HCT116 (cell line): ENCODE measurements at regions not wholly inside any gene's neighbourhood (a gene's known extent, or its start where the extent isn't known, plus 50 kb on each side); places are given as distances from the start of the nearest gene placed in this dataset.

ENCODE experiments used
- ATAC-seq: fragments of 200-7000 bp; cut with Tn5 transposase; 2 replicates; pipeline ENCODE4 v1.9.1; 2020; ENCODE audit warnings: mild to moderate bottlenecking, moderate library complexity
- BruUV-seq: library from RNA; stranded (reverse); fragments of 400-500 nt; replicated peaks from 2 replicates; lab custom pipeline; 2021; lab: Mats Ljungman, UMichigan
- CTCF ChIA-PET: fragments of 300-600 bp; sonication (Branson Sonifier 250); formaldehyde crosslinking; loops from one replicate; lab custom pipeline; 2021; ENCODE audit warnings: antibody characterized with exemption; lab: Charles Lee
- POLR2A ChIA-PET: fragments of 300-600, 350-600 bp; sonication (Branson Sonifier 250); formaldehyde crosslinking; loops from one replicate; lab custom pipeline; 2021; ENCODE audit warnings: antibody characterized with exemption; lab: Charles Lee
- RAD21 ChIA-PET, 2 experiments: fragments of 300-600 bp; sonication (Branson Sonifier 250); formaldehyde crosslinking; loops; one replicate each; lab custom pipeline; 2023; ENCODE audit warnings: low total read pairs in 2 of 2; ENCODE audit not compliant: uncharacterized antibody in 2 of 2, unreplicated experiment in 2 of 2, low non-redundant PET in 1 of 2; lab: Charles Lee
- DNase-seq: peaks from one replicate; pipeline ENCODE4 v3.0.0-alpha.2; 2010; ENCODE audit warnings: low read depth, low spot score
- H2AFZ ChIP-seq: fragments of 200-600 bp; shearing (Covaris generic), sonication (generic); 2 replicates; pipeline ENCODE4 v1.6.1; 2017; ENCODE audit warnings: low read depth, mixed run types, mixed read lengths, antibody characterized with exemption, low read length; ENCODE audit not compliant: poor library complexity, severe bottlenecking
- H3K27ac ChIP-seq: 2 replicates; pipeline ENCODE4 v1.5.1; 2012; ENCODE audit warnings: low read depth, low read length
- H3K27me3 ChIP-seq: fragments of 200-600 bp; sonication (generic); 2 replicates; pipeline ENCODE4 v1.6.1; 2016; ENCODE audit warnings: mixed run types, low read length, mixed read lengths; ENCODE audit not compliant: insufficient read depth
- H3K36me3 ChIP-seq, 2 experiments: fragments of 200-500 bp in 1 of 2; fragments of 200-600 bp in 1 of 2; sonication (Bioruptor generic) in 1 of 2; sonication (generic) in 1 of 2; 2 replicates each; pipeline versions ENCODE4 v1.5.1 to v1.6.1; 2014 to 2016; ENCODE audit warnings: low read length in 2 of 2, inconsistent platforms in 1 of 2, mixed read lengths in 1 of 2, mixed run types in 1 of 2; ENCODE audit not compliant: insufficient read depth in 2 of 2, control insufficient read depth in 1 of 2
- H3K4me1 ChIP-seq, 2 experiments: fragments of 200-600 bp in 1 of 2; sonication (generic) in 1 of 2; 2 replicates each; pipeline versions ENCODE4 v1.5.1 to v1.6.1; 2012 to 2017; ENCODE audit warnings: low read length in 2 of 2, inconsistent platforms in 1 of 2, mild to moderate bottlenecking in 1 of 2, mixed read lengths in 1 of 2, mixed run types in 1 of 2, moderate library complexity in 1 of 2; ENCODE audit not compliant: insufficient read depth in 2 of 2, control insufficient read depth in 1 of 2
- H3K4me2 ChIP-seq: fragments of 200-600 bp; sonication (generic); 2 replicates; pipeline ENCODE4 v1.6.1; 2017; ENCODE audit warnings: mixed run types, low read length, mixed read lengths
- H3K4me3 ChIP-seq, 2 experiments: fragments of 200-600 bp in 1 of 2; sonication (generic) in 1 of 2; replicated peaks in 1 of 2; 2 replicates each; pipeline ENCODE4 v1.5.1; 2011 to 2016; ENCODE audit warnings: low read length in 2 of 2, control low read depth in 1 of 2, low read depth in 1 of 2, mild to moderate bottlenecking in 1 of 2, mixed read lengths in 1 of 2, mixed run types in 1 of 2
- H3K79me2 ChIP-seq: fragments of 200-600 bp; sonication (generic); 2 replicates; pipeline ENCODE4 v1.6.1; 2017; ENCODE audit warnings: mild to moderate bottlenecking, mixed run types, low read length, moderate library complexity, mixed read lengths; ENCODE audit not compliant: insufficient read depth
- H3K9ac ChIP-seq: fragments of 200-600 bp; sonication (generic); 2 replicates; pipeline ENCODE4 v1.6.1; 2016; ENCODE audit warnings: low read length, mixed read lengths
- H3K9me2 ChIP-seq: fragments of 200-600 bp; sonication (generic), shearing (Covaris generic); 2 replicates; pipeline ENCODE4 v1.6.1; 2017; ENCODE audit warnings: mixed run types, mild to moderate bottlenecking, moderate library complexity; ENCODE audit not compliant: insufficient read depth
- H3K9me3 ChIP-seq, 2 experiments: fragments of 200-500 bp in 1 of 2; fragments of 200-600 bp in 1 of 2; sonication (Bioruptor generic) in 1 of 2; sonication (generic) in 1 of 2; 2 replicates each; pipeline ENCODE4 v1.6.1; 2014 to 2017; ENCODE audit warnings: low read length in 2 of 2, mixed read lengths in 2 of 2, inconsistent platforms in 1 of 2, low read depth in 1 of 2, mild to moderate bottlenecking in 1 of 2, mixed run types in 1 of 2, moderate library complexity in 1 of 2; ENCODE audit not compliant: control insufficient read depth in 1 of 2, insufficient read depth in 1 of 2
- H4K20me1 ChIP-seq: fragments of 200-600 bp; sonication (generic), shearing (Covaris generic); 2 replicates; pipeline ENCODE4 v1.6.1; 2017; ENCODE audit warnings: mixed run types, mild to moderate bottlenecking, moderate library complexity; ENCODE audit not compliant: insufficient read depth
- ATF3 ChIP-seq: IDR thresholded peaks from 2 replicates; pipeline ENCODE4 v1.6.1; 2012
- CBX3 ChIP-seq: IDR thresholded peaks from 2 replicates; pipeline ENCODE4 v1.6.1; 2012; ENCODE audit warnings: low read depth
- CEBPB ChIP-seq: IDR thresholded peaks from 2 replicates; pipeline ENCODE4 v1.6.1; 2012; ENCODE audit warnings: low read depth
- CTCF ChIP-seq, 3 experiments: fragments of 200-600 bp in 1 of 3; sonication (generic) in 1 of 3; IDR thresholded peaks in 2 of 3; conservative IDR thresholded peaks in 1 of 3; 2 replicates each; pipeline ENCODE4 v1.5.1; 2012 to 2017; ENCODE audit warnings: low read depth in 2 of 3, low read length in 2 of 3, antibody characterized with exemption in 1 of 3, borderline replicate concordance in 1 of 3, control low read depth in 1 of 3, mild to moderate bottlenecking in 1 of 3, mixed read lengths in 1 of 3, mixed run types in 1 of 3, moderate library complexity in 1 of 3; ENCODE audit not compliant: insufficient read depth in 1 of 3
- ELF1 ChIP-seq: IDR thresholded peaks from 2 replicates; pipeline ENCODE4 v1.6.1; 2012; ENCODE audit warnings: low read depth, borderline replicate concordance
- EZH2 ChIP-seq: fragments of 200-600 bp; sonication (generic); IDR thresholded peaks from 2 replicates; pipeline ENCODE4 v1.6.1; 2017; ENCODE audit warnings: antibody characterized with exemption, mixed run types
- EZH2phosphoT487 ChIP-seq: fragments of 200-600 bp; IDR thresholded peaks from 2 replicates; pipeline ENCODE4 v1.6.1; 2018; ENCODE audit warnings: antibody characterized with exemption, borderline replicate concordance
- FOSL1 ChIP-seq: IDR thresholded peaks from 2 replicates; pipeline ENCODE4 v1.6.1; 2012; ENCODE audit warnings: low read depth
- JUND ChIP-seq: IDR thresholded peaks from 2 replicates; pipeline ENCODE4 v1.6.1; 2012
- MAX ChIP-seq: IDR thresholded peaks from 2 replicates; pipeline ENCODE4 v1.6.1; 2012
- POLR2A ChIP-seq: IDR thresholded peaks from 2 replicates; pipeline ENCODE4 v1.7.0; 2011; ENCODE audit warnings: borderline replicate concordance; ENCODE audit not compliant: insufficient read depth, insufficient read length; ENCODE audit errors: extremely low read depth
- POLR2AphosphoS5 ChIP-seq: IDR thresholded peaks from 2 replicates; pipeline ENCODE4 v1.6.1; 2011; ENCODE audit warnings: mild to moderate bottlenecking, low read depth, low read length, moderate library complexity
- RAD21 ChIP-seq: IDR thresholded peaks from 2 replicates; pipeline ENCODE4 v1.6.1; 2012; ENCODE audit warnings: low read depth, mild to moderate bottlenecking
- SIN3A ChIP-seq: IDR thresholded peaks from 2 replicates; pipeline ENCODE4 v1.6.1; 2012; ENCODE audit warnings: low read depth
- SP1 ChIP-seq: IDR thresholded peaks from 2 replicates; pipeline ENCODE4 v1.6.1; 2012; ENCODE audit warnings: low read depth
- SRF ChIP-seq: IDR thresholded peaks from 2 replicates; pipeline ENCODE4 v1.6.1; 2012; ENCODE audit warnings: low read depth
- YY1 ChIP-seq: IDR thresholded peaks from 2 replicates; pipeline ENCODE4 v1.6.1; 2011; ENCODE audit warnings: low read length, low read depth, moderate library complexity, mild to moderate bottlenecking; ENCODE audit not compliant: insufficient replicate concordance; ENCODE audit errors: extremely low read depth
- ZBTB33 ChIP-seq: IDR thresholded peaks from 2 replicates; pipeline ENCODE4 v1.6.1; 2011; ENCODE audit warnings: mild to moderate bottlenecking, low read length, moderate library complexity; ENCODE audit not compliant: insufficient replicate concordance; ENCODE audit errors: extremely low read depth
- ZFX ChIP-seq: fragments of 450-650 bp; IDR thresholded peaks from 2 replicates; pipeline ENCODE4 v1.6.1; 2017
- ZNF274 ChIP-seq: fragments of 200-500 bp; sonication (Bioruptor generic); IDR thresholded peaks from 2 replicates; pipeline ENCODE4 v1.6.1; 2014; ENCODE audit warnings: mild to moderate bottlenecking, low read depth, low read length, inconsistent platforms
- intact Hi-C: fragments of 100-400 bp; cut with micrococcal nuclease; formaldehyde crosslinking; loops from 2 replicates; pipeline ENCODE4 v1.10.0; 2022

GRCh38 chr14:25666877-25667276 lies 616.9 kb upstream of the STXBP6 start (continued):
- TF ChIP-seq CBX3: no peak
- TF ChIP-seq POLR2A: no peak

- TF ChIP-seq JUND (no peak), SP1 (no peak), CBX3 (no peak), CEBPB (no peak), ZNF274 (no peak), SIN3A (no peak), SRF (no peak), YY1 (no peak), POLR2A (no peak), ZBTB33 (no peak), RAD21 (no peak), CTCF (IDR thresholded peaks at IDR 0.05 in 2 of 3, conservative IDR thresholded peaks at IDR 0.05 in 1 of 3; ENCODE audit: borderline replicate concordance in 1 of 3, insufficient read depth in 1 of 3, low read depth in 2 of 3, low read length in 2 of 3) (no peak), ZFX (no peak), ATF3 (no peak), MAX (no peak), POLR2AphosphoS5 (no peak), EZH2phosphoT487 (no peak), FOSL1 (no peak), ELF1 (no peak), EZH2 (no peak)
- no peak for DNase-seq
- RAD21 ChIA-PET: no interaction called here
- POLR2A ChIA-PET: no interaction called here
- Histone ChIP-seq H3K9ac (no peak overlapping the region), H3K9me2 (no peaks in the 10 kb centered on the region), H3K9me3 (peaks cover 7 to 21% of the 10 kb centered on the region in 2 experiments; a peak in 2 of 4 replicates), H3K27ac (no peak overlapping the region), H3K4me2 (no peak overlapping the region), H3K4me1 (no peaks in the 10 kb centered on the region), H3K4me3 (no peak overlapping the region), H4K20me1 (no peaks in the 10 kb centered on the region), H3K79me2 (no peaks in the 10 kb centered on the region), H3K27me3 (no peaks in the 10 kb centered on the region), H2AFZ (no peak overlapping the region), H3K36me3 (no peaks in the 10 kb centered on the region)
- no TSS peak for BruUV-seq
- CTCF ChIA-PET: no interaction called here
- intact Hi-C loops: no loop called here
- ATAC-seq: no peak
These were observed 609.0 kb upstream of the STXBP6 start for GRCh38 chr14:25658988-25659387.
